Memory B cell (primary cell): ENCODE measurements at regions not wholly inside any gene's neighbourhood (a gene's known extent, or its start where the extent isn't known, plus 50 kb on each side); places are given as distances from the start of the nearest gene placed in this dataset.
"Not testable (repeated sequence)": the region's sequence is repeated elsewhere in the genome, so short reads cannot be mapped to it uniquely, and the experiment has no call there.

Experiments used
- ATAC-seq: fragments of 150-1000 bp; cut with Tn5 transposase; 2 replicates; pipeline ENCODE4 v1.10.0; 2021; ENCODE audit warnings: low read depth, mild to moderate bottlenecking, moderate library complexity
- DNase-seq, 2 donors: peaks; one replicate each; pipeline ENCODE4 v3.0.0; 2022; ENCODE audit warnings: low spot score in 2 of 2
- H3K27ac Mint-ChIP-seq: one replicate; pipeline ENCODE4 v1.8.0; 2022; ENCODE audit warnings: mild to moderate bottlenecking, moderate library complexity, mixed read lengths
- H3K27me3 Mint-ChIP-seq: one replicate; pipeline ENCODE4 v1.8.0; 2022; ENCODE audit warnings: mixed read lengths
- H3K36me3 Mint-ChIP-seq: one replicate; pipeline ENCODE4 v1.8.0; 2022; ENCODE audit warnings: mild to moderate bottlenecking, mixed read lengths
- H3K4me1 Mint-ChIP-seq: one replicate; pipeline ENCODE4 v1.8.0; 2022; ENCODE audit warnings: mixed read lengths
- H3K4me3 Mint-ChIP-seq: one replicate; pipeline ENCODE4 v1.8.0; 2022; ENCODE audit warnings: mild to moderate bottlenecking, moderate library complexity, mixed read lengths
- H3K9me3 Mint-ChIP-seq: one replicate; pipeline ENCODE4 v1.8.0; 2022; ENCODE audit warnings: mixed read lengths

DNA sequence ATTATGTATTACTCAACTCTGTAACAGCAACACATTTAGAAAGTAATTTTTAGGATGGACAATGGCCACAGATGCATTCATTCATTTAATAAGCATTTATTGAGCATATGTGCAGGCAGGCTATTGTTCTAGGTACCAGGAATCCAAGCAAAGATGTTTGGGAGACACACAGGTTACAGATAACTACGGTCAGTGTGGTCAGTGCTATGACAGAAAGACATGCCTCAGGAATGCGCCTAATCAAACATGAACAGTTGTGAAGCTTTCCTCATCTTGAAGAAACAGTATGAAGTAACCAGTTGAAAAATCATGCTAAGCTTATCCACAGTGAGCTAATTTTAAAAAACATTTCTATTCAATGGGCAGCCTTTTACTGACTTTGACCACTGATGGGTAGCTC, 155.4 kb upstream of the CCDC54 start:
- Mint-ChIP-seq H3K4me3 (no peak overlapping the region), H3K9me3 (peaks cover 3% of the 10 kb centered on the region), H3K36me3 (no peaks in the 10 kb centered on the region), H3K27me3 (peaks cover 6% of the 10 kb centered on the region), H3K27ac (no peak overlapping the region), H3K4me1 (no peaks in the 10 kb centered on the region)
- ATAC-seq = no peak
- no peak for DNase-seq

DNA sequence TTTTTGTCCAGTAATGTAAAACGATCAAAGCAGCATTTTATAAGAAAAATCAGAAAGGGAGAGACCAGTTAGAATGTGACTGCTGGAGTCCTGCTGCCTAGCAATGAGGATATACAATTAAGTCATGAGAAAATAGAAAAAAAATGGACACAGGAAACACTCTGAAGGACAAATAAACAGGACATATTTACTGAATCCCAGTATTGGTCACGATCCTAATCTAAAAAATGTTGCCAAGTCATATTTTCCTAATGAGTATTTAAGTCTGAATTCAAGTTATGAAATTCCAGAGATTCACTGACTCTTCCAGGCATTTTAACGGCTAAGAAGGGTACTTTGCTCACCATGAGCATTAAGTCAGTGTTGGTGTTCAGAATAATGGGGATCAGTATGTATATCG, 154.3 kb upstream of the CCDC54 start:
- no peak for DNase-seq
- ATAC-seq = no peak
- Mint-ChIP-seq H3K27me3 (peaks cover 6% of the 10 kb centered on the region), H3K36me3 (no peaks in the 10 kb centered on the region), H3K4me1 (no peaks in the 10 kb centered on the region), H3K9me3 (peaks cover 3% of the 10 kb centered on the region), H3K27ac (no peak overlapping the region), H3K4me3 (no peak overlapping the region)

DNA sequence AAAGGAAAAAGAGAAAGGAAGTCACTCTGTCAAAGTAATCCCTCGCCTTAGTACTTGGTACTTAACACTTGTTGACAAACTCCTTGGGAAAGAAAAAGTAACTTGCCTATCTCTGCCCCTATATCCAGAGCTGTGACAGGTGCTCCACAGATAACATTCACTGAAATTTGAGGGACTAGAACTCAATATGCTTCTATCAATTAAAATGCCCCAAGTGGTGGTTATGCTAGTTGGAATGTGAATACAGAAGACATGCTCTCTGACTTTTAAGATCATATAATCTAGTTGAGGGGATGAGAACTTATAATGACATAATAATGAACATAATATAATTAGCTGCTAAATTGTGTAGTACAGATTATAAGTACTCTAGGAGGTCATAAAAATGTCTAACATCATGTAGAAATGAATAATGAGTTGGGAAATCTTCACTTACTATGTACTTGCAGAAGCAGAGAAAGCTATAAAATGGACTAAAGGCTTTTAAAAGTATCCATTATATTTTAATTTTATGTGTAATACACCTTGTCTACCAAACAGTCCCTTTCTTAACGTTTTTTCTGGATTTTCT, 153.1 kb upstream of the CCDC54 start:
- Mint-ChIP-seq H3K4me3 (no peak overlapping the region), H3K27me3 (peaks cover 6% of the 10 kb centered on the region)

DNA sequence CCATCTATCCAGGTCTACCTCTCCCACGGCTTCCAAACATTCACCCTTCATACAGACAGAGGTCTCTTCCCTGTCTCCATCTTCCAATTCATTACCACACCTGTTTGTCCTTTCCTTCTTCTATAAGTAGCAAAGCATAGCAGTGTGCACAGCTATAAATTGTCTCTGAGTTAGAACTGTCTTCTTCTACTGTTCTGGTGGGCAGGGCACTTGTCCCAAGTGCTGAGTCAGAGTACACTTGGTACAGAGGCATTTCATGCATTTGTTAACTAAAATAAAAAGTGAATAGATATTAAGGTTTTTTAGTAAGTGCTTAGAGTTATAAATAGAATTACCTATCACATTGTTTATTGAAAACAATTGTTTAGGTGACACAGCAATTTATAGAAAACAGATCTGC, 150.1 kb upstream of the CCDC54 start:
- Mint-ChIP-seq H3K27ac (no peak overlapping the region), H3K9me3 (peaks cover 3% of the 10 kb centered on the region), H3K4me1 (no peaks in the 10 kb centered on the region), H3K27me3 (peaks cover 6% of the 10 kb centered on the region), H3K4me3 (no peak overlapping the region), H3K36me3 (no peaks in the 10 kb centered on the region)
- ATAC-seq = no peak
- DNase-seq = no peak

More for the DNA sequence above, 153.1 kb upstream of the CCDC54 start:
- peaks cover 3% of the 10 kb centered on the region for H3K9me3 Mint-ChIP-seq
- ATAC-seq = no peak
- DNase-seq = no peak
- H3K4me1 Mint-ChIP-seq = no peaks in the 10 kb centered on the region
- H3K36me3 Mint-ChIP-seq = no peaks in the 10 kb centered on the region
- no peak overlapping the region for H3K27ac Mint-ChIP-seq

GRCh38 chr3:107233877-107234276, 143.4 kb upstream of the CCDC54 start:
- not testable (repeated sequence) for H3K27ac Mint-ChIP-seq, H3K36me3 Mint-ChIP-seq, DNase-seq, H3K9me3 Mint-ChIP-seq, H3K4me3 Mint-ChIP-seq, H3K4me1 Mint-ChIP-seq, ATAC-seq, H3K27me3 Mint-ChIP-seq

- Mint-ChIP-seq H3K36me3 (no peaks in the 10 kb centered on the region), H3K27ac (no peak overlapping the region), H3K27me3 (peaks cover 2% of the 10 kb centered on the region), H3K9me3 (no peaks in the 10 kb centered on the region), H3K4me1 (peaks cover 12% of the 10 kb centered on the region), H3K4me3 (peak overlapping the region; percentile 31)
- no peak for DNase-seq
- no peak for ATAC-seq
These were observed 141.9 kb upstream of the CCDC54 start for GRCh38 chr3:107235193-107235927.

GRCh38 chr3:107235928-107236315, 141.3 kb upstream of the CCDC54 start:
- Mint-ChIP-seq H3K27me3 (peaks cover 2% of the 10 kb centered on the region), H3K27ac (no peak overlapping the region), H3K9me3 (no peaks in the 10 kb centered on the region), H3K36me3 (no peaks in the 10 kb centered on the region), H3K4me1 (peaks cover 12% of the 10 kb centered on the region), H3K4me3 (peak overlapping the region; percentile 31)
- DNase-seq (peak; percentile 52 to 66), ATAC-seq (peak; percentile 54)

DNA sequence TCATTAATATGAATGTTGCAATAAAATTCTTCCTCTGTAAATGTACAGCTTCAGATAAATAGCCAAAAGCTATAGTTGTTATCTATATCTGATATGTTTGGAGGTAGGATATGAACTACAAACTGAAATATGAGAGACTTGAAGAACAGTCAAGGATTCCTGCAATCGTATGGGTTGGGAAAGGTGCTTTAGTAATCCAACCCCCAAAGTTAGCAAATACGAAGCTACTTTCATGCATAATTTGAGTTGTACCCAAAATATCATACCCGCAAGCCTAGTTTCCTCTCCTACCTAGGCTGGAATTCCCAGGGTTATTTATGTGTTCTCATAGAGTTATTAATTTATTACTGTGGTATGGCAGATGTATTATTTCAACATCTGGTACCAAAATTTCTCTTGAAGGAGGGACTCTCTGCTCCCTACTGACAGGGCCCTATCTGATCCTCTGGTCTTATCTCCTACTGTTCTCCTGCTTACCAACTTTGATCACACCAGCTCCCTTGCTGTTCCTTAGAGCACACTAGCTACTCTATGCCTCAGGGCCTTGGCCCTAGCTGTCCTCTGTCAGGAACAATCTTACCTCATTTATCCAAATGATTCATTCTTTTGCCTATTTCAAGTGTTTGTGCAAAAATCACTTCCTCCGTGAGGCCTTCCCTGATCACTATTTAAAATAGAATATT, 140.4 kb upstream of the CCDC54 start:
- Mint-ChIP-seq H3K27ac (no peak overlapping the region), H3K4me1 (peaks cover 15% of the 10 kb centered on the region), H3K36me3 (no peaks in the 10 kb centered on the region), H3K9me3 (no peaks in the 10 kb centered on the region), H3K4me3 (no peak overlapping the region), H3K27me3 (peaks cover 2% of the 10 kb centered on the region)
- no peak for DNase-seq
- no peak for ATAC-seq

DNA sequence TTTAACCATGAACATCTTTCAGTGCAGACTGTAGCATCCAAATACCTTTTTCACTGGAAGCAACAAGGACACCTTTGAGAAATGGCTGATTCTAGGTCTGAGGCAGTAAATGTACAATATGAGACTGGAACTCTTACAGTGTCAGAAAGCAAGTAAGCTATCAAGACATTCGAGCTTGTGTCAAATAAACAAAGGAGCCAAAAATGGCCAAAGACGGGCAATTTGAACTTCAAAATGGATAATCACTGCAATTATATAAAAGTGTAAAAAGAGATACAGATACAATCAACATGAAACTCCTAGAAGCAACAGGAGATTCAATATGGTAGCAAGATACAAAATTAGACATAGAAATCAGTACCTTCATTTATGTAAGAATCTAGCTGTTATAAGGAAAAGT, 138.5 kb upstream of the CCDC54 start:
- Mint-ChIP-seq H3K27me3 (peaks cover 2% of the 10 kb centered on the region), H3K4me3 (no peak overlapping the region), H3K27ac (no peak overlapping the region), H3K36me3 (no peaks in the 10 kb centered on the region), H3K9me3 (no peaks in the 10 kb centered on the region), H3K4me1 (peaks cover 22% of the 10 kb centered on the region)
- DNase-seq (no peak), ATAC-seq (no peak)

GRCh38 chr3:107239703-107240102, 137.5 kb upstream of the CCDC54 start:
- Mint-ChIP-seq H3K27ac (no peak overlapping the region), H3K36me3 (no peaks in the 10 kb centered on the region), H3K4me1 (peaks cover 22% of the 10 kb centered on the region), H3K9me3 (no peaks in the 10 kb centered on the region), H3K4me3 (peak overlapping the region; percentile 50), H3K27me3 (no peaks in the 10 kb centered on the region)
- no peak for DNase-seq
- ATAC-seq = no peak

GRCh38 chr3:107240183-107241091, 136.8 kb upstream of the CCDC54 start:
- H3K9me3 Mint-ChIP-seq = no peaks in the 10 kb centered on the region
- no peaks in the 10 kb centered on the region for H3K36me3 Mint-ChIP-seq
- H3K4me1 Mint-ChIP-seq = peaks cover 22% of the 10 kb centered on the region
- H3K4me3 Mint-ChIP-seq = peak overlapping the region; percentile 88
- H3K27me3 Mint-ChIP-seq = no peaks in the 10 kb centered on the region
- H3K27ac Mint-ChIP-seq = peak overlapping the region; percentile 55
- DNase-seq (peak; percentile 68 to 69), ATAC-seq (peak; percentile 90)

- peak; percentile 2 to 16 for DNase-seq
- peak overlapping the region; percentile 88 for H3K4me3 Mint-ChIP-seq
- H3K27ac Mint-ChIP-seq = peak overlapping the region; percentile 31
- peaks cover 3% of the 10 kb centered on the region for H3K36me3 Mint-ChIP-seq
- peak; percentile 31 for ATAC-seq
- H3K27me3 Mint-ChIP-seq = no peaks in the 10 kb centered on the region
- no peaks in the 10 kb centered on the region for H3K9me3 Mint-ChIP-seq
- peaks cover 14% of the 10 kb centered on the region for H3K4me1 Mint-ChIP-seq
These were observed 136.0 kb upstream of the CCDC54 start for GRCh38 chr3:107241217-107241616.

DNA sequence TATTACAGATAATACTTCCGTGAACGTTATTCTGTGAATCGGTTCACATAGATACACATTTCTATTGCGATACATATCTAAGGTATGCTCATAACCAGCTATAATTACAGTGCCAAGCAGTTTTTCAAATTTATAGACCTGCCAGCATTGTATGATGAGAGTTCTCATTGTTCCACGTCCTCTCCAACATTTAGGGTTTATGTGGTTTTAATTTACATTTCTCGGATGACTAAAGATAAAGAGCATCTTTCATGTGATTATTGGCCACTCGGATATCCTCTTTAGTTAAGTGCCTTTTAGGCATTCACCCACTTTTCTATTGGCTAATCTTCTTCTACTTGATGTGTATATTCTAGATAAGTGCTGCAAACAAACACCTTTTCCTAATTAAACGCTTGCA, 134.7 kb upstream of the CCDC54 start:
- H3K4me3 Mint-ChIP-seq = no peak overlapping the region
- H3K36me3 Mint-ChIP-seq = peaks cover 8% of the 10 kb centered on the region
- no peaks in the 10 kb centered on the region for H3K27me3 Mint-ChIP-seq
- H3K27ac Mint-ChIP-seq = no peak overlapping the region
- H3K9me3 Mint-ChIP-seq = no peaks in the 10 kb centered on the region
- ATAC-seq (no peak), DNase-seq (no peak)
- H3K4me1 Mint-ChIP-seq = peaks cover 13% of the 10 kb centered on the region

DNA sequence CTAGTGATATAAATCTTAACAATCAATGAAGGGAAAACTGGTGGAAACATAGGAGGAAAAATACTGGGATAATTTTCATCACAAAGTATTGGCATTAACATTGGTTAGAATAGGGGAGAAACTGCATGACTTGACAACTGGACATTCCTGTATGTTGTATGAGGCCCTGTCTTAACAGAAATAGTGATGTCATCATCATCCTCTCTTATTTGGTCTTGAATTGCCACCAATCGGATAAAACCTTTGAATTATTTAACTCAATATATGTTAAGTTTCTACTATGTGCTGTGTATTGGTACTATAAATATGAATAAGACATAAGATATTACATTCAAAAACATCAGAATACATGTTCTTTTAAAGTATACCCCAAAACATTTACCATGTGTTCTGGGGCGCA, 130.1 kb upstream of the CCDC54 start:
- ATAC-seq = no peak

More for the DNA sequence above, 130.1 kb upstream of the CCDC54 start:
- DNase-seq = no peak
- Mint-ChIP-seq H3K4me1 (peaks cover 7% of the 10 kb centered on the region), H3K27me3 (no peaks in the 10 kb centered on the region), H3K9me3 (no peaks in the 10 kb centered on the region), H3K27ac (no peak overlapping the region), H3K4me3 (no peak overlapping the region), H3K36me3 (peaks cover 14% of the 10 kb centered on the region)
